ENCODE measurements at regions not wholly inside any gene's neighbourhood (a gene's known extent, or its start where the extent isn't known, plus 50 kb on each side); places are given as distances from the start of the nearest gene placed in this dataset.
"Not testable (repeated sequence)": the region's sequence is repeated elsewhere in the genome, so short reads cannot be mapped to it uniquely, and the experiment has no call there.

GRCh38 chr17:16842346-16842745 is 129.6 kb downstream of the TNFRSF13B start:
- not testable (repeated sequence) for DNase-seq (ENCODE audit: low spot score); H3K4me3 ChIP-seq

GRCh38 chr17:16841896-16842295 is 130.0 kb downstream of the TNFRSF13B start:
- not testable (repeated sequence) for DNase-seq (ENCODE audit: low spot score); H3K4me3 ChIP-seq; H3K27ac ChIP-seq

More at GRCh38 chr17:16842346-16842745, 129.6 kb downstream of the TNFRSF13B start:
- H3K27ac ChIP-seq, result not testable (repeated sequence)

- H3K27ac ChIP-seq; H3K4me3 ChIP-seq; DNase-seq (ENCODE audit: low spot score): not testable (repeated sequence)
Observed at GRCh38 chr17:16840219-16840618, 131.7 kb downstream of the TNFRSF13B start.

- H3K27ac ChIP-seq; DNase-seq (ENCODE audit: low spot score); H3K4me3 ChIP-seq: not testable (repeated sequence)
Observed at GRCh38 chr17:16839242-16840175, 132.4 kb downstream of the TNFRSF13B start.

- not testable (repeated sequence) for DNase-seq (ENCODE audit: low spot score); H3K4me3 ChIP-seq; H3K27ac ChIP-seq
Observed at GRCh38 chr17:16838795-16839194, 133.1 kb downstream of the TNFRSF13B start.

- H3K4me3 ChIP-seq; DNase-seq (ENCODE audit: low spot score); H3K27ac ChIP-seq: not testable (repeated sequence)
Observed at GRCh38 chr17:16838287-16838686, 133.6 kb downstream of the TNFRSF13B start.

- H3K4me3 ChIP-seq; DNase-seq (ENCODE audit: low spot score); H3K27ac ChIP-seq: not testable (repeated sequence)
Observed at GRCh38 chr17:16837468-16838266, 134.3 kb downstream of the TNFRSF13B start.

- DNase-seq (ENCODE audit: low spot score); H3K4me3 ChIP-seq; H3K27ac ChIP-seq: not testable (repeated sequence)
Observed at GRCh38 chr17:16836315-16836915, 135.5 kb downstream of the TNFRSF13B start.

- H3K27ac ChIP-seq; DNase-seq (ENCODE audit: low spot score); H3K4me3 ChIP-seq: not testable (repeated sequence)
Observed at GRCh38 chr17:16833517-16833916, 138.4 kb downstream of the TNFRSF13B start.

- H3K27ac ChIP-seq; H3K4me3 ChIP-seq; DNase-seq (ENCODE audit: low spot score): not testable (repeated sequence)
Observed at GRCh38 chr17:16832853-16833252, 139.1 kb downstream of the TNFRSF13B start.

- not testable (repeated sequence) for DNase-seq (ENCODE audit: low spot score); H3K4me3 ChIP-seq; H3K27ac ChIP-seq
Observed at GRCh38 chr17:16832206-16832605, 139.7 kb downstream of the TNFRSF13B start.

- not testable (repeated sequence) for H3K27ac ChIP-seq; DNase-seq (ENCODE audit: low spot score); H3K4me3 ChIP-seq
Observed at GRCh38 chr17:16830770-16831169, 140.7 kb downstream of the CCDC144A start.

GRCh38 chr17:16830219-16830618 is 140.2 kb downstream of the CCDC144A start:
- H3K27ac ChIP-seq; DNase-seq (ENCODE audit: low spot score); H3K4me3 ChIP-seq: not testable (repeated sequence)
